Breast epithelium (tissue), 3 donors: ENCODE measurements at regions not wholly inside any gene's neighbourhood (a gene's known extent, or its start where the extent isn't known, plus 50 kb on each side); places are given as distances from the start of the nearest gene placed in this dataset.

Experiments used
- POLR2A ChIP-seq: fragments of 450-650 bp; IDR thresholded peaks from one replicate; pipeline ENCODE4 v1.6.1; 2016; ENCODE audit warnings: antibody characterized with exemption, mild to moderate bottlenecking, moderate library complexity
- POLR2AphosphoS5 ChIP-seq, 3 donors: sonication (generic); formaldehyde crosslinking; IDR thresholded peaks; one replicate each; pipeline ENCODE4 v1.6.1; 2017; ENCODE audit warnings: antibody characterized with exemption in 3 of 3
- TF ChIP-seq, protein P1 (sequence below), 3 donors: fragments of 450-650 bp; IDR thresholded peaks; one replicate each; pipeline ENCODE4 v1.5.1; 2016 to 2017; ENCODE audit warnings: antibody characterized with exemption in 3 of 3, mild to moderate bottlenecking in 3 of 3, moderate library complexity in 3 of 3

DNA sequence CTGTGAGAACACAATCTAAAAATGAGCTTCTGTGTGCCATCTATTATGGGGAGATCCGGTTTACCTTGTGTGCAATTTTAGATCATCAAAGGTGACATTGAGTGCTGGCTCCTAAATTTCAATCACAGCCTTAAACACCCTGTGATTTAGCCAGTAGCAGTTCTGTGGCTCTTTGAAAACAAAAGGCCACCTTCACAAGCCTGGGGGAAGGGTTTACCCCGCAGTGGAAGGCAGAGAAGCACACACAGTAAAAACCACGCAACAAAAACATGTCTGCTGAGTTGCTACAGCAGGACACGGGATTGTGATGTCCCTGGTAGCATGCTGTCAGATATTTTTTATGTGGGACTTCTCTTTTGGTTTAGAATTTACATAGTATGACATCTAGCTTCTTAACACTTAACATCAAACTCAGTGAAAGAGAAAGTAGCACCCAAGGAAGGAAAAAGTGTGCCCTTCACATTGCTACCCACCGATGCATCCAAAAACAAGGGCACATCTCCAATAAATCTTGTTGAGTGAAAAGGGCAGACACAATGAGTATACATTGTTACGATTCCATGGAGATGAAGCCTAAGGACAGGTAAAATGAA, 56.1 kb upstream of the RNF152 start:
- TF ChIP-seq, protein P1, sequence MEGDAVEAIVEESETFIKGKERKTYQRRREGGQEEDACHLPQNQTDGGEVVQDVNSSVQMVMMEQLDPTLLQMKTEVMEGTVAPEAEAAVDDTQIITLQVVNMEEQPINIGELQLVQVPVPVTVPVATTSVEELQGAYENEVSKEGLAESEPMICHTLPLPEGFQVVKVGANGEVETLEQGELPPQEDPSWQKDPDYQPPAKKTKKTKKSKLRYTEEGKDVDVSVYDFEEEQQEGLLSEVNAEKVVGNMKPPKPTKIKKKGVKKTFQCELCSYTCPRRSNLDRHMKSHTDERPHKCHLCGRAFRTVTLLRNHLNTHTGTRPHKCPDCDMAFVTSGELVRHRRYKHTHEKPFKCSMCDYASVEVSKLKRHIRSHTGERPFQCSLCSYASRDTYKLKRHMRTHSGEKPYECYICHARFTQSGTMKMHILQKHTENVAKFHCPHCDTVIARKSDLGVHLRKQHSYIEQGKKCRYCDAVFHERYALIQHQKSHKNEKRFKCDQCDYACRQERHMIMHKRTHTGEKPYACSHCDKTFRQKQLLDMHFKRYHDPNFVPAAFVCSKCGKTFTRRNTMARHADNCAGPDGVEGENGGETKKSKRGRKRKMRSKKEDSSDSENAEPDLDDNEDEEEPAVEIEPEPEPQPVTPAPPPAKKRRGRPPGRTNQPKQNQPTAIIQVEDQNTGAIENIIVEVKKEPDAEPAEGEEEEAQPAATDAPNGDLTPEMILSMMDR (IDR thresholded peaks at IDR 0.05) = no peak
- no peak for TF ChIP-seq POLR2AphosphoS5 (IDR thresholded peaks at IDR 0.05)
- TF ChIP-seq POLR2A = no peak
